Activated B cell treated with CpG ODN at 0.5 μM for 24 hours (primary cell): ENCODE measurements at regions not wholly inside any gene's neighbourhood (a gene's known extent, or its start where the extent isn't known, plus 50 kb on each side); places are given as distances from the start of the nearest gene placed in this dataset.

Source experiments
- ATAC-seq: fragments of 200-7000 bp; cut with Tn5 transposase; one replicate; pipeline ENCODE4 v1.10.0; 2021; ENCODE audit warnings: low read depth, mild to moderate bottlenecking, moderate library complexity
- CTCF ChIA-PET: fragments of 350-600 bp; sonication (Branson Sonifier 250); formaldehyde crosslinking; loops from one replicate; lab custom pipeline; 2021; ENCODE audit warnings: antibody characterized with exemption; lab: Charles Lee
- POLR2A ChIA-PET: fragments of 350-600 bp; sonication (Branson Sonifier 250); formaldehyde crosslinking; loops from one replicate; lab custom pipeline; 2021; ENCODE audit warnings: antibody characterized with exemption; lab: Charles Lee
- DNase-seq: peaks from one replicate; pipeline ENCODE4 v3.0.0; 2022
- H3K27ac Mint-ChIP-seq: one replicate; pipeline ENCODE4 v1.8.0; 2020; ENCODE audit warnings: mixed read lengths
- H3K27me3 Mint-ChIP-seq: one replicate; pipeline ENCODE4 v1.8.0; 2021; ENCODE audit warnings: mixed read lengths
- H3K36me3 Mint-ChIP-seq: one replicate; pipeline ENCODE4 v1.8.0; 2021; ENCODE audit warnings: low read depth, mixed read lengths
- H3K4me1 Mint-ChIP-seq: one replicate; pipeline ENCODE4 v1.8.0; 2021; ENCODE audit warnings: mixed read lengths
- H3K4me3 Mint-ChIP-seq: one replicate; pipeline ENCODE4 v1.8.0; 2020; ENCODE audit warnings: mild to moderate bottlenecking, mixed read lengths
- H3K9me3 Mint-ChIP-seq: one replicate; pipeline ENCODE4 v1.8.0; 2020; ENCODE audit warnings: mixed read lengths
- intact Hi-C: fragments of 100-400 bp; cut with micrococcal nuclease; formaldehyde crosslinking; loops from one replicate; pipeline ENCODE4 v1.15.1; 2024
- TF ChIP-seq, protein P1 (sequence below): fragments of 200-600 bp; IDR thresholded peaks from one replicate; pipeline ENCODE4 v1.8.0; 2022; ENCODE audit warnings: antibody characterized with exemption, mild to moderate bottlenecking

DNA sequence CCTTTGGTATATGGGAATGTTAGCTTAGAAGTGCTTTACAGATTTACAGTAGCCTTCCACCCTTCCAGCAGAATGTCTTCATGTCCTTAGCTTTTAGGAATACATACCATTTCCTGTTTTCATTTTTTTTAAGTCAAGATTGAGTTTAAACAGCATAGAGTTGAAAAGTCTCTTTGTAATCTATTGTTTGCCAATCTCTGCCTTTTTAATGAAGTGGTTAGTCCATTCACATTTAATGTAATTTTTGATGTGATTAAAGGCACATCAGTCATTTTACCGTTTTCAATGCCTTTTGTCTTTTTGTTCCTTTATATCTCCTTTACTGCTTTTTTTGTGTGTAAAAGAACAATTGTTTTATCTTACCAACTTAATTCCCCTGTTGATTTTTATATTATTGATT is 233.4 kb upstream of the SMIM21 start:
- H3K36me3 Mint-ChIP-seq = no peaks in the 10 kb centered on the region
- TF ChIP-seq, protein P1, sequence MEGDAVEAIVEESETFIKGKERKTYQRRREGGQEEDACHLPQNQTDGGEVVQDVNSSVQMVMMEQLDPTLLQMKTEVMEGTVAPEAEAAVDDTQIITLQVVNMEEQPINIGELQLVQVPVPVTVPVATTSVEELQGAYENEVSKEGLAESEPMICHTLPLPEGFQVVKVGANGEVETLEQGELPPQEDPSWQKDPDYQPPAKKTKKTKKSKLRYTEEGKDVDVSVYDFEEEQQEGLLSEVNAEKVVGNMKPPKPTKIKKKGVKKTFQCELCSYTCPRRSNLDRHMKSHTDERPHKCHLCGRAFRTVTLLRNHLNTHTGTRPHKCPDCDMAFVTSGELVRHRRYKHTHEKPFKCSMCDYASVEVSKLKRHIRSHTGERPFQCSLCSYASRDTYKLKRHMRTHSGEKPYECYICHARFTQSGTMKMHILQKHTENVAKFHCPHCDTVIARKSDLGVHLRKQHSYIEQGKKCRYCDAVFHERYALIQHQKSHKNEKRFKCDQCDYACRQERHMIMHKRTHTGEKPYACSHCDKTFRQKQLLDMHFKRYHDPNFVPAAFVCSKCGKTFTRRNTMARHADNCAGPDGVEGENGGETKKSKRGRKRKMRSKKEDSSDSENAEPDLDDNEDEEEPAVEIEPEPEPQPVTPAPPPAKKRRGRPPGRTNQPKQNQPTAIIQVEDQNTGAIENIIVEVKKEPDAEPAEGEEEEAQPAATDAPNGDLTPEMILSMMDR = no peak
- intact Hi-C loops = no loop called here
- no peak for ATAC-seq
- no peak overlapping the region for H3K4me3 Mint-ChIP-seq
- ChIA-PET CTCF (no interaction called here), POLR2A (no interaction called here)
- H3K9me3 Mint-ChIP-seq = peaks cover 16% of the 10 kb centered on the region
- DNase-seq = no peak
- H3K4me1 Mint-ChIP-seq = no peaks in the 10 kb centered on the region
- no peaks in the 10 kb centered on the region for H3K27me3 Mint-ChIP-seq
- no peak overlapping the region for H3K27ac Mint-ChIP-seq

DNA sequence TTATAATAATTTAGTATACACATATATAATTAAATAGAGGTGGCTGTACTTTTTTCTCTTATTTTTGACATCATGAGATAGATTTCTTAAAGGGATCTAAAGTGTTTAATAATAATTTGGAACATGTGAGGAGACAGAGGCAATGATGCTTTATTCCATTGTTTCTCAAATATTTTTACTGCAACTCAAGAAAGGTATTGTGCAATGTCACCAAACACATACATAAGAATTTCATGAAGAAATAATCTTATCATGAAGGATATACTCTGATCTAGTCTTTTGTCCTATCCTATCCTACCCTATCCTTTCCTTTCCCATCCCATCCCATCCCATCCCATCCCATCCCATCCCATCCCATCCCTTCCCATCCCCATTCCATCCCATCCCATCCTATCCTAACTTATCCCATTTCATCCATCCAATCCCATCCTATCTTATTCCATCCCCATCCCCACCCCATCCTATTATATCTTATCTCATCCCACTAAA is 232.1 kb upstream of the SMIM21 start:
- peaks cover 16% of the 10 kb centered on the region for H3K9me3 Mint-ChIP-seq
- H3K4me1 Mint-ChIP-seq = no peaks in the 10 kb centered on the region
- POLR2A ChIA-PET = no interaction called here

DNA sequence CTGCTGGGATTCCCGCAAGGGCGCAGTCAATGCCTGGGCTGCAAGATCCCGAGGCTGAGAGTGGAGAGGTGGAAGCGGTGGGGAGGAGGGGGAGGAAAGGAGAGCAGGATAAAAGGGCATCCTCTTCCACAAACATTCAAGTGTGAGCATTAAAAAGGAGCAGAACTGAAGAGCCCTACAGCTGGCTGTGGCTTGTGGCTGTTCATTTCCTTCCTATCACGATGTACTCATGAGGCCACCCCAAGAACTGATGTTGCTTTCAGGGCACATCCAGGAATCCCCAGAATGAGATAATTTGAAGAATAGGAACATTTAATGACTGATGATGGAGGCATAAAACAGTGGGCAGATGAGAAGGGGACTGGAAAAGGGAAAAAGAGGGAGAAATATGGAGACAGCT is 230.8 kb upstream of the SMIM21 start:
- H3K27me3 Mint-ChIP-seq = no peaks in the 10 kb centered on the region

More for the DNA sequence above, 232.1 kb upstream of the SMIM21 start:
- TF ChIP-seq, protein P1 = no peak
- Mint-ChIP-seq H3K36me3 (no peaks in the 10 kb centered on the region), H3K4me3 (no peak overlapping the region), H3K27me3 (no peaks in the 10 kb centered on the region), H3K27ac (no peak overlapping the region)
- DNase-seq (no peak), ATAC-seq (no peak)
- intact Hi-C loops = no loop called here
- CTCF ChIA-PET = no interaction called here

DNA sequence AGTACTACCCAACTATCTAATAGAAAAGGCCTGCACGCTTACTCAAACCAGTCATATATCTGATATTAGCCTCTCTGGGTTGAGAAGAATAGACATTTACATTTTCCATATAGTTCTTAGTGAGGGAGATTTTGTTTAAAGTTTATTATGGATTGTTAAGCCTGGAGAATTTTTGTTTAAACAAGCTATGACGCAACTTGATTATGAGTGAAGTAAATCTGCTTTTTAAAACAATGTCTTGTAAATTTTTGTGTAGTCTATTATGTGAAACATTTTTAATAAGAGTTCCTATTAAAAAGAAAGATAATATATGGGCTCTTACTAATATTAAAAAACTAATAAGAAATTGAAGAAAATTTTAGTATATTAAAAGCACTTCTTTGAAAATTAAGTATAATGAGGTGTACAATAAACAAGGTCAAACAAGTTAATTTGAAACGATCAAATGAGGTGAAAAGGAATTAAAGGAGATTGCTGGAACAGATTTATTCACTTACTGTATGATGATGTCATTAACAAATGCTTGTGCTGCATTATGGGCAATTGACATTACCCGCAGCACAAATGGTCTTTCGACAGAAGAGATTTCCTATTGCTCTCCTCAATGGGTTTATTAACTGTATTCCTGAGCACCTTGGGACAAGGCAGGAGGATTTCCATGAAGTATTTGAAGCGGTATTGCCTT is 229.2 kb upstream of the SMIM21 start:
- POLR2A ChIA-PET = no interaction called here

More for the DNA sequence above, 230.8 kb upstream of the SMIM21 start:
- intact Hi-C loops = no loop called here
- Mint-ChIP-seq H3K9me3 (peaks cover 15% of the 10 kb centered on the region), H3K4me3 (no peak overlapping the region), H3K27ac (no peak overlapping the region), H3K36me3 (no peaks in the 10 kb centered on the region), H3K4me1 (no peaks in the 10 kb centered on the region)
- TF ChIP-seq, protein P1 = no peak
- POLR2A ChIA-PET = no interaction called here
- no peak for ATAC-seq
- CTCF ChIA-PET = no interaction called here
- DNase-seq = no peak

DNA sequence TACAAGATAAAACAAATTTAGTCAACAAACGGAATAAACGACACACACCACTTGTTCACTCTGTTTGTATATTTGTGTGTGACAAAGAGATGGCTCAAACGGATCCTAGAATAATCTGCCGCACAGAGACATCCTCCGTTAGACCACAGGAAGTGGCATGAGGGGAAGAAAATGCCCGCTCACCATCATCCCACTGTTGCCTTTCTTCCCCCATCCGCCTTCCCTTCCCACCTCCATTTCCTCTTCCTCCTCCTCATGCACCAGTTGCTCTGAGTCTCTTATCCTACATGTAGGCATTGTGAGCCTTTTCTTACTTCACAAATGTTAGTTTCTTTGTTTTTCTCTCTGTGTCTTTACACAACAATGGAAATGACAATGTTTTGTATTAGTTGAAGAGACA is 228.5 kb upstream of the SMIM21 start:
- Mint-ChIP-seq H3K4me1 (no peaks in the 10 kb centered on the region), H3K9me3 (peaks cover 7% of the 10 kb centered on the region), H3K27me3 (no peaks in the 10 kb centered on the region), H3K36me3 (no peaks in the 10 kb centered on the region), H3K27ac (no peak overlapping the region), H3K4me3 (no peak overlapping the region)
- TF ChIP-seq, protein P1 = no peak
- POLR2A ChIA-PET = no interaction called here
- intact Hi-C loops = no loop called here
- ATAC-seq = no peak
- no peak for DNase-seq
- CTCF ChIA-PET = no interaction called here

More for the DNA sequence above, 229.2 kb upstream of the SMIM21 start:
- intact Hi-C loops = no loop called here
- DNase-seq (no peak), ATAC-seq (no peak)
- CTCF ChIA-PET = no interaction called here
- H3K9me3 Mint-ChIP-seq = peaks cover 9% of the 10 kb centered on the region
- H3K4me1 Mint-ChIP-seq = no peaks in the 10 kb centered on the region
- no peaks in the 10 kb centered on the region for H3K27me3 Mint-ChIP-seq
- H3K27ac Mint-ChIP-seq = no peak overlapping the region
- no peaks in the 10 kb centered on the region for H3K36me3 Mint-ChIP-seq
- TF ChIP-seq, protein P1 = no peak
- H3K4me3 Mint-ChIP-seq = no peak overlapping the region
